Forelimb muscle (tissue), 1 donor: ENCODE measurements at regions not wholly inside any gene's neighbourhood (a gene's known extent, or its start where the extent isn't known, plus 50 kb on each side); places are given as distances from the start of the nearest gene placed in this dataset.
A peak's percentile ranks its signal among the peaks of the same experiment; 100 is the strongest.

ENCODE experiments used
- DNase-seq: peaks from one replicate; pipeline ENCODE4 v3.0.0-alpha.2; 2013; ENCODE audit warnings: low read depth

GRCh38 chr22:49097171-49097925 lies 730.3 kb downstream of the BRD1 start:
- no peak for DNase-seq

- no peak for DNase-seq
These were observed 731.2 kb downstream of the BRD1 start for GRCh38 chr22:49096476-49096875.

- no peak for DNase-seq
These were observed 732.3 kb downstream of the BRD1 start for GRCh38 chr22:49095366-49095765.

GRCh38 chr22:49094858-49095257 lies 732.8 kb downstream of the BRD1 start:
- no peak for DNase-seq

GRCh38 chr22:49094151-49094550 lies 733.5 kb downstream of the BRD1 start:
- no peak for DNase-seq

- DNase-seq, result no peak
These were observed 734.3 kb downstream of the BRD1 start for GRCh38 chr22:49093192-49093880.

- no peak for DNase-seq
These were observed 735.0 kb downstream of the BRD1 start for GRCh38 chr22:49092716-49093115.

GRCh38 chr22:49091917-49092545 lies 735.6 kb downstream of the BRD1 start:
- DNase-seq, result no peak

GRCh38 chr22:49091451-49091850 lies 736.2 kb downstream of the BRD1 start:
- DNase-seq, result no peak

- DNase-seq, result no peak
These were observed 736.9 kb downstream of the BRD1 start for GRCh38 chr22:49090853-49091135.

- no peak for DNase-seq
These were observed 737.4 kb downstream of the BRD1 start for GRCh38 chr22:49090061-49090852.

- DNase-seq, result no peak
These were observed 738.6 kb downstream of the BRD1 start for GRCh38 chr22:49088801-49089791.

- no peak for DNase-seq
These were observed 739.7 kb downstream of the BRD1 start for GRCh38 chr22:49087716-49088601.

GRCh38 chr22:49087198-49087597 lies 740.5 kb downstream of the BRD1 start:
- DNase-seq, result peak; percentile 17

- no peak for DNase-seq
These were observed 741.0 kb downstream of the BRD1 start for GRCh38 chr22:49086606-49087157.

GRCh38 chr22:49086181-49086580 lies 741.5 kb downstream of the BRD1 start:
- no peak for DNase-seq

GRCh38 chr22:49084206-49084605 lies 743.5 kb downstream of the BRD1 start:
- no peak for DNase-seq

- DNase-seq, result no peak
These were observed 744.1 kb downstream of the BRD1 start for GRCh38 chr22:49083607-49084006.

GRCh38 chr22:49082451-49082850 lies 745.2 kb downstream of the BRD1 start:
- no peak for DNase-seq

GRCh38 chr22:49081926-49082325 lies 745.7 kb downstream of the BRD1 start:
- DNase-seq, result no peak
